ENCODE measurements at regions not wholly inside any gene's neighbourhood (a gene's known extent, or its start where the extent isn't known, plus 50 kb on each side); places are given as distances from the start of the nearest gene placed in this dataset.

DNA sequence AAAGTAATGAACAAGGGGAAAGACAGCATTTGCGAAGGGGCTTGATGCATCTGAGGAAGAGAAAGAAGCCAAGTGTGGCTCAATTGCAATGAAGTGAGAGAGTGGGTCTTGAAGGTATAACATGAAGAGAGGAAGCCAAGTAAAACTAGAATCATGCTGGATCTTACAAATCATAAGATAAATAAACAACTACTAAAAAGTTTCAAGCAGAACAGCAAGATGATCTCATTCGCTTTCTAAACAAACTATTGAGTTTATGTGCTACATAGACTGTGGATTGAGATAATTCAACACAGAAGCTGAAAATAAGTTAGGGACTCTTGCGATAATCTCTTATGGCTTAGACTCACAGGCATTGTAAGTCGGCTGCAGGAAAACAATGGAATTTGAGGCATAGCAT lies 1310.5 kb upstream of the NRXN1 start:
- TF ChIP-seq POLR2A (IDR thresholded peaks at IDR 0.05): no peak
- TF ChIP-seq, protein P1, sequence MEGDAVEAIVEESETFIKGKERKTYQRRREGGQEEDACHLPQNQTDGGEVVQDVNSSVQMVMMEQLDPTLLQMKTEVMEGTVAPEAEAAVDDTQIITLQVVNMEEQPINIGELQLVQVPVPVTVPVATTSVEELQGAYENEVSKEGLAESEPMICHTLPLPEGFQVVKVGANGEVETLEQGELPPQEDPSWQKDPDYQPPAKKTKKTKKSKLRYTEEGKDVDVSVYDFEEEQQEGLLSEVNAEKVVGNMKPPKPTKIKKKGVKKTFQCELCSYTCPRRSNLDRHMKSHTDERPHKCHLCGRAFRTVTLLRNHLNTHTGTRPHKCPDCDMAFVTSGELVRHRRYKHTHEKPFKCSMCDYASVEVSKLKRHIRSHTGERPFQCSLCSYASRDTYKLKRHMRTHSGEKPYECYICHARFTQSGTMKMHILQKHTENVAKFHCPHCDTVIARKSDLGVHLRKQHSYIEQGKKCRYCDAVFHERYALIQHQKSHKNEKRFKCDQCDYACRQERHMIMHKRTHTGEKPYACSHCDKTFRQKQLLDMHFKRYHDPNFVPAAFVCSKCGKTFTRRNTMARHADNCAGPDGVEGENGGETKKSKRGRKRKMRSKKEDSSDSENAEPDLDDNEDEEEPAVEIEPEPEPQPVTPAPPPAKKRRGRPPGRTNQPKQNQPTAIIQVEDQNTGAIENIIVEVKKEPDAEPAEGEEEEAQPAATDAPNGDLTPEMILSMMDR (IDR thresholded peaks at IDR 0.05): no peak

Measured in Peyer's patch (tissue), 4 donors.